ENCODE measurements at regions not wholly inside any gene's neighbourhood (a gene's known extent, or its start where the extent isn't known, plus 50 kb on each side); places are given as distances from the start of the nearest gene placed in this dataset.

- TF ChIP-seq, protein P1, sequence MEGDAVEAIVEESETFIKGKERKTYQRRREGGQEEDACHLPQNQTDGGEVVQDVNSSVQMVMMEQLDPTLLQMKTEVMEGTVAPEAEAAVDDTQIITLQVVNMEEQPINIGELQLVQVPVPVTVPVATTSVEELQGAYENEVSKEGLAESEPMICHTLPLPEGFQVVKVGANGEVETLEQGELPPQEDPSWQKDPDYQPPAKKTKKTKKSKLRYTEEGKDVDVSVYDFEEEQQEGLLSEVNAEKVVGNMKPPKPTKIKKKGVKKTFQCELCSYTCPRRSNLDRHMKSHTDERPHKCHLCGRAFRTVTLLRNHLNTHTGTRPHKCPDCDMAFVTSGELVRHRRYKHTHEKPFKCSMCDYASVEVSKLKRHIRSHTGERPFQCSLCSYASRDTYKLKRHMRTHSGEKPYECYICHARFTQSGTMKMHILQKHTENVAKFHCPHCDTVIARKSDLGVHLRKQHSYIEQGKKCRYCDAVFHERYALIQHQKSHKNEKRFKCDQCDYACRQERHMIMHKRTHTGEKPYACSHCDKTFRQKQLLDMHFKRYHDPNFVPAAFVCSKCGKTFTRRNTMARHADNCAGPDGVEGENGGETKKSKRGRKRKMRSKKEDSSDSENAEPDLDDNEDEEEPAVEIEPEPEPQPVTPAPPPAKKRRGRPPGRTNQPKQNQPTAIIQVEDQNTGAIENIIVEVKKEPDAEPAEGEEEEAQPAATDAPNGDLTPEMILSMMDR (IDR thresholded peaks at IDR 0.05) = no peak
- no peak for TF ChIP-seq TCF7L2 (IDR thresholded peaks at IDR 0.05; ENCODE audit: low read depth, low read length)
Observed at GRCh38 chr21:28674763-28675162, 317.9 kb downstream of the LTN1 start.
